ENCODE measurements at regions not wholly inside any gene's neighbourhood (a gene's known extent, or its start where the extent isn't known, plus 50 kb on each side); places are given as distances from the start of the nearest gene placed in this dataset.

DNA sequence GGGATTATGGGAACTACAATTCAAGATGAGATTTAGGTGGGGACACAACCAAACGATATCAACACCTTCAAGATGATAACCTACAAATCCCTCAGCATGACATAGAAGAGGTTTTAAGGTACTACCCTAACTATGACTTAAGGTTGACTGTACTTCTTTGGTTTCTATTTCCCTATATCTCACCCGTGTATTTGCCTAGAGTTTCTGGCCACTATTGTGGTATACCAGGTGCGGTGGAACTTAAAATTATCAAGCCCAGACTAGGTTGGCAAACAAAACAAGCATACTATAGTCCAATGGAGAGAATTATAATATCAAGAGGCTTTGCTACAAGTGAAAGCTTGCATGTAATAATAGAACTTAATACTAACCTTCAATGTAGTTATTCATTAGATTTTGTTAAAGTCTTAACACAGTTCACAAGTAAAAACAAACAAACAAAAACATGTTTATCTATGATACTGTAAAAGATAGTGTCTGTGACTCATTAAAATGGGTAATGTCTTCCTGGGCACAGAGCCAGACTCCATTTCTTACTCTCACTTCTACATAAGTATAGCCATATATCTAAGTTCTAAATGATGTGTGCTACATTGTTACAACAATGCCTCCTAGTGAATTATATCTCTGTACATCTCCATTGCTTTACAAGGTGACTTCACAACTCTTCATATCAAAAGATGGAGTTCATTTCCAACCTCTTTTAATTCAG lies 479.1 kb downstream of the ZBBX start:
- TF ChIP-seq CTCF (IDR thresholded peaks at IDR 0.05) (no peak), POLR2A (IDR thresholded peaks at IDR 0.05) (no peak)

Measured in body of pancreas (tissue), 4 donors.